GM23338 (cell line): ENCODE measurements at regions not wholly inside any gene's neighbourhood (a gene's known extent, or its start where the extent isn't known, plus 50 kb on each side); places are given as distances from the start of the nearest gene placed in this dataset.

Experiments
- ATAC-seq: fragments of 200-7000 bp; cut with Tn5 transposase; 3 replicates; pipeline ENCODE4 v1.9.1; 2020
- DNase-seq: peaks from one replicate; pipeline ENCODE4 v3.0.0-alpha.2; 2015; ENCODE audit warnings: low spot score
- H2AFZ ChIP-seq: fragments of 200-600 bp; sonication (generic); 2 replicates; pipeline ENCODE4 v1.8.0; 2016; ENCODE audit warnings: antibody characterized with exemption, mild to moderate bottlenecking, moderate library complexity
- H3F3A ChIP-seq: fragments of 200-600 bp; sonication (generic); replicated peaks from 2 replicates; pipeline ENCODE4 v1.8.0; 2017; ENCODE audit warnings: antibody characterized with exemption, mixed run types, low read depth
- H3K27ac ChIP-seq: fragments of 200-600 bp; sonication (generic); 2 replicates; pipeline ENCODE4 v1.6.1; 2016; ENCODE audit warnings: low read depth
- H3K27me3 ChIP-seq: fragments of 200-600 bp; sonication (generic); 2 replicates; pipeline ENCODE4 v1.8.0; 2016; ENCODE audit warnings: mild to moderate bottlenecking, mixed run types, moderate library complexity; ENCODE audit not compliant: insufficient read depth
- H3K36me3 ChIP-seq: fragments of 200-600 bp; sonication (generic); 2 replicates; pipeline ENCODE4 v1.8.0; 2016; ENCODE audit warnings: mild to moderate bottlenecking; ENCODE audit not compliant: insufficient read depth
- H3K4me1 ChIP-seq: fragments of 200-600 bp; sonication (generic); 2 replicates; pipeline ENCODE4 v1.8.0; 2016; ENCODE audit warnings: mild to moderate bottlenecking, moderate library complexity; ENCODE audit not compliant: insufficient read depth
- H3K4me2 ChIP-seq: fragments of 200-600 bp; sonication (generic); 2 replicates; pipeline ENCODE4 v1.7.1; 2017; ENCODE audit warnings: mixed run types
- H3K4me3 ChIP-seq: fragments of 200-600 bp; sonication (generic); 2 replicates; pipeline ENCODE4 v1.6.1; 2016; ENCODE audit warnings: mixed run types
- H3K79me2 ChIP-seq: fragments of 200-600 bp; sonication (generic); replicated peaks from 2 replicates; pipeline ENCODE4 v1.8.0; 2017; ENCODE audit warnings: mild to moderate bottlenecking; ENCODE audit not compliant: insufficient read depth
- H3K9me2 ChIP-seq: fragments of 200-600 bp; sonication (generic); 2 replicates; pipeline ENCODE4 v1.8.0; 2017; ENCODE audit not compliant: insufficient read depth
- H4K20me1 ChIP-seq: fragments of 200-600 bp; sonication (generic); replicated peaks from 2 replicates; pipeline ENCODE4 v1.8.0; 2017; ENCODE audit warnings: mild to moderate bottlenecking; ENCODE audit not compliant: insufficient read depth
- H3K27ac Mint-ChIP-seq: 2 replicates; pipeline ENCODE4 v1.8.0; 2020; ENCODE audit warnings: inconsistent platforms, mild to moderate bottlenecking, moderate library complexity, mixed read lengths
- H3K27me3 Mint-ChIP-seq: 3 replicates; pipeline ENCODE4 v1.8.0; 2022; ENCODE audit warnings: low read depth, mild to moderate bottlenecking, moderate library complexity, mixed read lengths, inconsistent platforms; ENCODE audit not compliant: insufficient read depth, poor library complexity
- H3K36me3 Mint-ChIP-seq: 3 replicates; pipeline ENCODE4 v1.8.0; 2021; ENCODE audit warnings: low read depth, mild to moderate bottlenecking, inconsistent platforms, moderate library complexity, mixed read lengths
- H3K4me1 Mint-ChIP-seq: 3 replicates; pipeline ENCODE4 v1.8.0; 2020; ENCODE audit warnings: mild to moderate bottlenecking, inconsistent platforms, mixed read lengths
- H3K4me3 Mint-ChIP-seq: 3 replicates; pipeline ENCODE4 v1.8.0; 2021; ENCODE audit warnings: moderate library complexity, mild to moderate bottlenecking, inconsistent platforms, mixed read lengths
- H3K9me3 Mint-ChIP-seq: 3 replicates; pipeline ENCODE4 v1.8.0; 2020; ENCODE audit warnings: moderate library complexity, mild to moderate bottlenecking, inconsistent platforms, mixed read lengths
- CREB1 ChIP-seq: fragments of 250-450 bp; sonication (Bioruptor Pico); IDR thresholded peaks from 2 replicates; pipeline ENCODE4 v1.5.0; 2020; ENCODE audit warnings: low read depth, mild to moderate bottlenecking, moderate library complexity
- EZH2 ChIP-seq: fragments of 200-600 bp; sonication (generic); IDR thresholded peaks from one replicate; pipeline ENCODE4 v1.8.0; 2017; ENCODE audit warnings: antibody characterized with exemption, mild to moderate bottlenecking, low read depth; ENCODE audit not compliant: unreplicated experiment
- EZH2phosphoT487 ChIP-seq: fragments of 200-600 bp; sonication (generic); IDR thresholded peaks from one replicate; pipeline ENCODE4 v1.8.1; 2018; ENCODE audit warnings: antibody characterized with exemption; ENCODE audit not compliant: unreplicated experiment
- NANOG ChIP-seq: IDR thresholded peaks from 2 replicates; pipeline ENCODE4 v1.6.1; 2016; ENCODE audit warnings: antibody characterized with exemption, borderline replicate concordance
- REST ChIP-seq: IDR thresholded peaks from one replicate; pipeline ENCODE4 v1.6.1; 2018; ENCODE audit warnings: antibody characterized with exemption; ENCODE audit not compliant: unreplicated experiment
- STAT1 ChIP-seq: IDR thresholded peaks from one replicate; pipeline ENCODE4 v1.6.1; 2016; ENCODE audit warnings: antibody characterized with exemption; ENCODE audit not compliant: unreplicated experiment
- ZNF114 ChIP-seq: fragments of 250-450 bp; sonication (Bioruptor Pico); IDR thresholded peaks from 2 replicates; pipeline ENCODE4 v1.5.0; 2020; ENCODE audit warnings: mild to moderate bottlenecking, moderate library complexity
- ZNF331 ChIP-seq: fragments of 250-450 bp; sonication (Bioruptor Pico); IDR thresholded peaks from 2 replicates; pipeline ENCODE4 v1.5.0; 2020; ENCODE audit warnings: low read depth, mild to moderate bottlenecking, moderate library complexity
- TF ChIP-seq, protein P1 (sequence below): fragments of 250-450 bp; sonication (Bioruptor Pico); IDR thresholded peaks from 2 replicates; pipeline ENCODE4 v1.5.0; 2020; ENCODE audit warnings: mild to moderate bottlenecking, moderate library complexity
- TF ChIP-seq, protein P2 (sequence below): IDR thresholded peaks from 2 replicates; pipeline ENCODE4 v1.6.1; 2016; ENCODE audit warnings: antibody characterized with exemption

GRCh38 chr9:134252084-134252830 lies 74.0 kb upstream of the RXRA start:
- Histone ChIP-seq H3K4me2 (no peak overlapping the region), H3K79me2 (no peaks in the 10 kb centered on the region), H4K20me1 (no peaks in the 10 kb centered on the region), H3F3A (no peaks in the 10 kb centered on the region), H3K27me3 (no peaks in the 10 kb centered on the region), H3K4me3 (no peak overlapping the region), H3K4me1 (no peaks in the 10 kb centered on the region), H3K36me3 (no peaks in the 10 kb centered on the region), H2AFZ (no peak overlapping the region), H3K27ac (no peak overlapping the region), H3K9me2 (no peaks in the 10 kb centered on the region)
- TF ChIP-seq ZNF114 (no peak), ZNF331 (CRISPR knock-in tag) (no peak)
- Mint-ChIP-seq H3K36me3 (peaks cover 3% of the 10 kb centered on the region; the same call in 1 of the 3 replicates), H3K27me3 (peaks cover 8% of the 10 kb centered on the region), H3K4me3 (no peak overlapping the region), H3K4me1 (peaks cover 10% of the 10 kb centered on the region), H3K9me3 (peaks cover 8% of the 10 kb centered on the region; the same call in 2 of the 3 replicates), H3K27ac (no peak overlapping the region)
- ATAC-seq (no peak), DNase-seq (no peak)

DNA sequence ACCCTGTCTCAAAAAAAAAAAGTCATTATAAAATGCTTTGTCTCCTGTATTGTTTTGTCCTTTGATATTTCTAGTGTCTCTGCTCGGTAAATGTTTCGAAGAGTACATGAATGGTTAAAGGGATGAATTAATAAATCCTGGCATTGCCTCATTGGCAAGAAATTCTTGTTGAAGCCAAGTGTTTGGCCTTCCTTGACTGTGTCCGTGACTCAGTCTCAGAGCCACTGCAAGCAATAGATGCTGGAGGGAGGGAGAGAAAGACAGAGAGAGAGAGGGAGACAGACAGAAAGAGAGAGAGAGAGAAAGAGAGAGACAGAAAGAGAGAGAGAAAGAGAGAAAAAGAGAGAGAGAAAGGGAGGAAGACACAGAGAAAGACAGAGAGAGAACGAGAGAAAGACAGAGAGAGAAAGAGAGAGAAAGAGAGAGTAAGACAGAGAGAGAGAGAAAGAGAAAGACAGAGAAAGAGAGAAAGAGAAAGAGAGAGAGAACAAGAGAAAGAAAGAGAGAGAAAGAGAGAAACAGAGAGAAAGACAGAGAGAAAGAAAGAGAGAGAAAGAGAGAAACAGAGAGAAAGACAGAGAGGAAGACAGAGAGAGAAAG lies 72.5 kb upstream of the RXRA start:
- ATAC-seq, result no peak
- Mint-ChIP-seq H3K36me3 (no peaks in the 10 kb centered on the region; the same call in 2 of the 3 replicates), H3K27me3 (peaks cover 8% of the 10 kb centered on the region), H3K4me1 (peaks cover 10% of the 10 kb centered on the region), H3K9me3 (0 out of 3 replicates have a peak, but pooled peaks cover 4% of the 10 kb centered on the region), H3K4me3 (no peak overlapping the region), H3K27ac (no peak overlapping the region)
- no peak overlapping the region for H3K4me3 ChIP-seq
- no peak overlapping the region for H3K27ac ChIP-seq
- no peaks in the 10 kb centered on the region for H3K9me2 ChIP-seq
- H3K36me3 ChIP-seq, result no peaks in the 10 kb centered on the region
- no peak for DNase-seq
- H3K4me1 ChIP-seq, result no peaks in the 10 kb centered on the region
- H3F3A ChIP-seq, result no peaks in the 10 kb centered on the region
- no peaks in the 10 kb centered on the region for H3K79me2 ChIP-seq
- no peaks in the 10 kb centered on the region for H3K27me3 ChIP-seq
- no peak overlapping the region for H3K4me2 ChIP-seq
- no peak overlapping the region for H2AFZ ChIP-seq
- no peaks in the 10 kb centered on the region for H4K20me1 ChIP-seq
- TF ChIP-seq REST, result no peak
- TF ChIP-seq EZH2phosphoT487, result no peak
- TF ChIP-seq CREB1, result no peak
- TF ChIP-seq, protein P1, sequence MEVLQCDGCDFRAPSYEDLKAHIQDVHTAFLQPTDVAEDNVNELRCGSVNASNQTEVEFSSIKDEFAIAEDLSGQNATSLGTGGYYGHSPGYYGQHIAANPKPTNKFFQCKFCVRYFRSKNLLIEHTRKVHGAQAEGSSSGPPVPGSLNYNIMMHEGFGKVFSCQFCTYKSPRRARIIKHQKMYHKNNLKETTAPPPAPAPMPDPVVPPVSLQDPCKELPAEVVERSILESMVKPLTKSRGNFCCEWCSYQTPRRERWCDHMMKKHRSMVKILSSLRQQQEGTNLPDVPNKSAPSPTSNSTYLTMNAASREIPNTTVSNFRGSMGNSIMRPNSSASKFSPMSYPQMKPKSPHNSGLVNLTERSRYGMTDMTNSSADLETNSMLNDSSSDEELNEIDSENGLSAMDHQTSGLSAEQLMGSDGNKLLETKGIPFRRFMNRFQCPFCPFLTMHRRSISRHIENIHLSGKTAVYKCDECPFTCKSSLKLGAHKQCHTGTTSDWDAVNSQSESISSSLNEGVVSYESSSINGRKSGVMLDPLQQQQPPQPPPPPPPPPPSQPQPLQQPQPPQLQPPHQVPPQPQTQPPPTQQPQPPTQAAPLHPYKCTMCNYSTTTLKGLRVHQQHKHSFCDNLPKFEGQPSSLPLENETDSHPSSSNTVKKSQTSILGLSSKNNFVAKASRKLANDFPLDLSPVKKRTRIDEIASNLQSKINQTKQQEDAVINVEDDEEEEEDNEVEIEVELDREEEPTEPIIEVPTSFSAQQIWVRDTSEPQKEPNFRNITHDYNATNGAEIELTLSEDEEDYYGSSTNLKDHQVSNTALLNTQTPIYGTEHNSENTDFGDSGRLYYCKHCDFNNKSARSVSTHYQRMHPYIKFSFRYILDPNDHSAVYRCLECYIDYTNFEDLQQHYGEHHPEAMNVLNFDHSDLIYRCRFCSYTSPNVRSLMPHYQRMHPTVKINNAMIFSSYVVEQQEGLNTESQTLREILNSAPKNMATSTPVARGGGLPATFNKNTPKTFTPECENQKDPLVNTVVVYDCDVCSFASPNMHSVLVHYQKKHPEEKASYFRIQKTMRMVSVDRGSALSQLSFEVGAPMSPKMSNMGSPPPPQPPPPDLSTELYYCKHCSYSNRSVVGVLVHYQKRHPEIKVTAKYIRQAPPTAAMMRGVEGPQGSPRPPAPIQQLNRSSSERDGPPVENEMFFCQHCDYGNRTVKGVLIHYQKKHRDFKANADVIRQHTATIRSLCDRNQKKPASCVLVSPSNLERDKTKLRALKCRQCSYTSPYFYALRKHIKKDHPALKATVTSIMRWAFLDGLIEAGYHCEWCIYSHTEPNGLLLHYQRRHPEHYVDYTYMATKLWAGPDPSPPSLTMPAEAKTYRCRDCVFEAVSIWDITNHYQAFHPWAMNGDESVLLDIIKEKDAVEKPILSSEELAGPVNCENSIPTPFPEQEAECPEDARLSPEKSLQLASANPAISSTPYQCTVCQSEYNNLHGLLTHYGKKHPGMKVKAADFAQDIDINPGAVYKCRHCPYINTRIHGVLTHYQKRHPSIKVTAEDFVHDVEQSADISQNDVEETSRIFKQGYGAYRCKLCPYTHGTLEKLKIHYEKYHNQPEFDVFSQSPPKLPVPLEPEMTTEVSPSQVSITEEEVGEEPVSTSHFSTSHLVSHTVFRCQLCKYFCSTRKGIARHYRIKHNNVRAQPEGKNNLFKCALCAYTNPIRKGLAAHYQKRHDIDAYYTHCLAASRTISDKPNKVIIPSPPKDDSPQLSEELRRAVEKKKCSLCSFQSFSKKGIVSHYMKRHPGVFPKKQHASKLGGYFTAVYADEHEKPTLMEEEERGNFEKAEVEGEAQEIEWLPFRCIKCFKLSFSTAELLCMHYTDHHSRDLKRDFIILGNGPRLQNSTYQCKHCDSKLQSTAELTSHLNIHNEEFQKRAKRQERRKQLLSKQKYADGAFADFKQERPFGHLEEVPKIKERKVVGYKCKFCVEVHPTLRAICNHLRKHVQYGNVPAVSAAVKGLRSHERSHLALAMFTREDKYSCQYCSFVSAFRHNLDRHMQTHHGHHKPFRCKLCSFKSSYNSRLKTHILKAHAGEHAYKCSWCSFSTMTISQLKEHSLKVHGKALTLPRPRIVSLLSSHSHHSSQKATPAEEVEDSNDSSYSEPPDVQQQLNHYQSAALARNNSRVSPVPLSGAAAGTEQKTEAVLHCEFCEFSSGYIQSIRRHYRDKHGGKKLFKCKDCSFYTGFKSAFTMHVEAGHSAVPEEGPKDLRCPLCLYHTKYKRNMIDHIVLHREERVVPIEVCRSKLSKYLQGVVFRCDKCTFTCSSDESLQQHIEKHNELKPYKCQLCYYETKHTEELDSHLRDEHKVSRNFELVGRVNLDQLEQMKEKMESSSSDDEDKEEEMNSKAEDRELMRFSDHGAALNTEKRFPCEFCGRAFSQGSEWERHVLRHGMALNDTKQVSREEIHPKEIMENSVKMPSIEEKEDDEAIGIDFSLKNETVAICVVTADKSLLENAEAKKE (CRISPR knock-in tag), result no peak
- TF ChIP-seq ZNF331 (CRISPR knock-in tag), result no peak
- TF ChIP-seq NANOG, result no peak
- TF ChIP-seq STAT1, result no peak
- TF ChIP-seq, protein P2, sequence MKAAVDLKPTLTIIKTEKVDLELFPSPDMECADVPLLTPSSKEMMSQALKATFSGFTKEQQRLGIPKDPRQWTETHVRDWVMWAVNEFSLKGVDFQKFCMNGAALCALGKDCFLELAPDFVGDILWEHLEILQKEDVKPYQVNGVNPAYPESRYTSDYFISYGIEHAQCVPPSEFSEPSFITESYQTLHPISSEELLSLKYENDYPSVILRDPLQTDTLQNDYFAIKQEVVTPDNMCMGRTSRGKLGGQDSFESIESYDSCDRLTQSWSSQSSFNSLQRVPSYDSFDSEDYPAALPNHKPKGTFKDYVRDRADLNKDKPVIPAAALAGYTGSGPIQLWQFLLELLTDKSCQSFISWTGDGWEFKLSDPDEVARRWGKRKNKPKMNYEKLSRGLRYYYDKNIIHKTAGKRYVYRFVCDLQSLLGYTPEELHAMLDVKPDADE, result no peak
- TF ChIP-seq EZH2, result no peak
- no peak for TF ChIP-seq ZNF114
